Mesenchymal stem cell (in vitro differentiated cells and primary cell): ENCODE measurements at regions not wholly inside any gene's neighbourhood (a gene's known extent, or its start where the extent isn't known, plus 50 kb on each side); places are given as distances from the start of the nearest gene placed in this dataset.

Source experiments
- DNase-seq: peaks from one replicate; pipeline ENCODE4 v3.0.0-alpha.2; 2013
- H2AFZ ChIP-seq: one replicate; pipeline ENCODE4 v1.6.1; 2013; ENCODE audit warnings: low read depth, mild to moderate bottlenecking, control low read depth, inconsistent platforms, low read length, moderate library complexity
- H2AK5ac ChIP-seq: 2 replicates; pipeline ENCODE4 v1.6.1; 2013; ENCODE audit warnings: low read length, moderate library complexity, mild to moderate bottlenecking, inconsistent platforms; ENCODE audit not compliant: severe bottlenecking
- H2BK120ac ChIP-seq: one replicate; pipeline ENCODE4 v1.6.1; 2013; ENCODE audit warnings: low read depth, mild to moderate bottlenecking, inconsistent platforms, low read length, moderate library complexity
- H2BK12ac ChIP-seq, 2 experiments: one replicate each; pipeline ENCODE4 v1.6.1; 2013; ENCODE audit warnings: inconsistent platforms in 2 of 2, low read length in 2 of 2, mild to moderate bottlenecking in 2 of 2, moderate library complexity in 2 of 2, control low read depth in 1 of 2
- H2BK15ac ChIP-seq: one replicate; pipeline ENCODE4 v1.6.1; 2013; ENCODE audit warnings: mild to moderate bottlenecking, low read depth, inconsistent platforms; ENCODE audit not compliant: poor library complexity, severe bottlenecking
- H2BK5ac ChIP-seq: 2 replicates; pipeline ENCODE4 v1.6.1; 2013; ENCODE audit warnings: low read depth, mild to moderate bottlenecking, low read length, control low read depth, inconsistent platforms; ENCODE audit not compliant: poor library complexity, severe bottlenecking
- H3K14ac ChIP-seq, 2 experiments: one replicate each; pipeline ENCODE4 v1.6.1; 2013; ENCODE audit warnings: inconsistent platforms in 2 of 2, low read length in 2 of 2, control low read depth in 1 of 2, mild to moderate bottlenecking in 1 of 2, moderate library complexity in 1 of 2
- H3K18ac ChIP-seq, 2 experiments: one replicate each; pipeline ENCODE4 v1.6.1; 2013; ENCODE audit warnings: inconsistent platforms in 2 of 2, low read length in 2 of 2, control low read depth in 1 of 2, low read depth in 1 of 2, mild to moderate bottlenecking in 1 of 2
- H3K23ac ChIP-seq, 2 experiments: one replicate each; pipeline ENCODE4 v1.6.1; 2013; ENCODE audit warnings: inconsistent platforms in 2 of 2, low read length in 2 of 2, mild to moderate bottlenecking in 2 of 2, moderate library complexity in 2 of 2, control low read depth in 1 of 2
- H3K27ac ChIP-seq: 2 replicates; pipeline ENCODE4 v1.5.1; 2013; ENCODE audit warnings: mild to moderate bottlenecking, moderate library complexity, low read length, control low read depth, inconsistent platforms; ENCODE audit not compliant: poor library complexity, severe bottlenecking
- H3K27me3 ChIP-seq, 2 experiments: 2 replicates each; pipeline versions ENCODE4 v1.6.1 to v1.7.0; 2013; ENCODE audit warnings: low read length in 2 of 2, mild to moderate bottlenecking in 2 of 2, moderate library complexity in 2 of 2, control low read depth in 1 of 2, inconsistent platforms in 1 of 2; ENCODE audit not compliant: control insufficient read depth in 1 of 2, insufficient read depth in 1 of 2
- H3K36me3 ChIP-seq, 2 experiments: 2 replicates each; pipeline versions ENCODE4 v1.6.1 to v1.7.0; 2013; ENCODE audit warnings: low read length in 2 of 2, control low read depth in 1 of 2, inconsistent platforms in 1 of 2, low read depth in 1 of 2, mild to moderate bottlenecking in 1 of 2; ENCODE audit not compliant: insufficient read depth in 2 of 2, control insufficient read depth in 1 of 2
- H3K4ac ChIP-seq, 2 experiments: one replicate each; pipeline ENCODE4 v1.6.1; 2013; ENCODE audit warnings: inconsistent platforms in 2 of 2, low read length in 2 of 2, mild to moderate bottlenecking in 2 of 2, moderate library complexity in 2 of 2, control low read depth in 1 of 2, low read depth in 1 of 2
- H3K4me1 ChIP-seq: 2 replicates; pipeline ENCODE4 v1.6.1; 2013; ENCODE audit warnings: low read depth, low read length, control low read depth; ENCODE audit not compliant: control insufficient read depth, insufficient read depth
- H3K4me2 ChIP-seq: 2 replicates; pipeline ENCODE4 v1.6.1; 2013; ENCODE audit warnings: low read length, mild to moderate bottlenecking, inconsistent platforms; ENCODE audit not compliant: poor library complexity, severe bottlenecking
- H3K4me3 ChIP-seq, 2 experiments: 2 replicates each; pipeline versions ENCODE4 v1.5.1 to v1.7.0; 2013; ENCODE audit warnings: low read length in 2 of 2, mild to moderate bottlenecking in 2 of 2, control low read depth in 1 of 2, low read depth in 1 of 2; ENCODE audit not compliant: insufficient read depth in 1 of 2
- H3K79me1 ChIP-seq: replicated peaks from 2 replicates; pipeline ENCODE4 v1.6.1; 2013; ENCODE audit warnings: mild to moderate bottlenecking, control low read depth, low read length, inconsistent platforms; ENCODE audit not compliant: poor library complexity, severe bottlenecking
- H3K9ac ChIP-seq: 2 replicates; pipeline ENCODE4 v1.7.0; 2013; ENCODE audit warnings: mild to moderate bottlenecking, low read length, moderate library complexity
- H3K9me3 ChIP-seq: 2 replicates; pipeline ENCODE4 v1.7.0; 2013; ENCODE audit warnings: mild to moderate bottlenecking, low read length; ENCODE audit not compliant: control insufficient read depth
- H4K8ac ChIP-seq: one replicate; pipeline ENCODE4 v1.6.1; 2013; ENCODE audit warnings: inconsistent platforms, mild to moderate bottlenecking, low read length, moderate library complexity
- H4K91ac ChIP-seq: one replicate; pipeline ENCODE4 v1.6.1; 2013; ENCODE audit warnings: mild to moderate bottlenecking, low read length, inconsistent platforms
- WGBS: methylation state at CpG from one replicate; pipeline ENCODE4 v1.1.7; 2013; ENCODE audit warnings: mixed read lengths; 5-methylcytosine and 5-hydroxymethylcytosine counted together

DNA sequence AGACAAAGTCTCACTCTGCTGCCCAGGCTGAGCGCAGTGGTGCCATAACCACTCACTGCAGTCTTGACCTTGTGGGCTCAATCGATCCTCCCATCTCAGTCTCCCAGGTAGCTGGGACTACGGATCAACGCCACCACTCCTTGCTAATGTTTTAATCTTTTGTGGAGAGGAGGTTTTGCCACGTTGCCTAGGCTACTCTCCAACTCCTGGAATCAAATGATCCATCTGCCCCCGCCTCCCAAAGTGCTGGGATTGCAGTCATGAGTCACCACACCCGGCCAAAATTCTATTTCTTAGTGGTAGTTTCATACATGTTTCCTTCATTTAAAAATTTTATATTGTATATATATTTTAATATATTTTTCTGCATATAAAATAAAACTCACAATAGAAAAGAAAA, 125.8 kb upstream of the CLNK start:
- no peak overlapping the region for H4K8ac ChIP-seq
- H3K27ac ChIP-seq = no peak overlapping the region
- H3K9me3 ChIP-seq = no peaks in the 10 kb centered on the region
- no peak overlapping the region for H3K23ac ChIP-seq
- H4K91ac ChIP-seq = no peak overlapping the region
- H2BK5ac ChIP-seq = no peak overlapping the region
- no peak overlapping the region for H2BK12ac ChIP-seq
- no peak overlapping the region for H2BK15ac ChIP-seq
- no peak overlapping the region for H3K4ac ChIP-seq
- WGBS = 87% methylated on average over 5 of the region's 7 CpGs
- H3K4me2 ChIP-seq = no peak overlapping the region
- H3K27me3 ChIP-seq = no peaks in the 10 kb centered on the region
- H3K4me1 ChIP-seq = no peaks in the 10 kb centered on the region
- no peak overlapping the region for H3K14ac ChIP-seq
- no peaks in the 10 kb centered on the region for H3K36me3 ChIP-seq
- H3K9ac ChIP-seq = no peak overlapping the region
- H3K79me1 ChIP-seq = no peaks in the 10 kb centered on the region
- H2BK120ac ChIP-seq = no peak overlapping the region
- peak overlapping the region in 1 of 2 experiments; percentile 11 for H3K4me3 ChIP-seq
- H3K18ac ChIP-seq = no peak overlapping the region
- DNase-seq = no peak
- no peak overlapping the region for H2AK5ac ChIP-seq
- H2AFZ ChIP-seq = no peak overlapping the region

DNA sequence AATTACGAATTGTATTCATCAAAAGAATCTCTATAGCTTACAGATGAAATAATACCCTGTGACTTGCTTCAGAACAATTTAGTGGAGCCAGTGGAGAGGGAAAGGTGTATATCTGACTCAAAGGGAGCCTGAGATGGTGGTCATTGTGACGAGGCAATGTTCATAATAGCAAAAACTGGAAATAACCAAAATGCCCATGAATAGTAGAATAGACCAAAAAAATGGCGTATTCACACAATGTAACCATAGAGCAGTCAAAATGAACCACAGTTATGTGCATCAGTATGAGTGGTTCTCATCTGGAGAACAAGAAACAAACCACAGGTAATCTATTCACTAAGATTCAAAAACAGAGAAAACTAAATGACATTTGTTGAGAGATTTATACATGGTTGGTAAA, 125.3 kb upstream of the CLNK start:
- Histone ChIP-seq H3K4me2 (no peak overlapping the region), H3K4me1 (no peaks in the 10 kb centered on the region), H2AFZ (no peak overlapping the region)

DNA sequence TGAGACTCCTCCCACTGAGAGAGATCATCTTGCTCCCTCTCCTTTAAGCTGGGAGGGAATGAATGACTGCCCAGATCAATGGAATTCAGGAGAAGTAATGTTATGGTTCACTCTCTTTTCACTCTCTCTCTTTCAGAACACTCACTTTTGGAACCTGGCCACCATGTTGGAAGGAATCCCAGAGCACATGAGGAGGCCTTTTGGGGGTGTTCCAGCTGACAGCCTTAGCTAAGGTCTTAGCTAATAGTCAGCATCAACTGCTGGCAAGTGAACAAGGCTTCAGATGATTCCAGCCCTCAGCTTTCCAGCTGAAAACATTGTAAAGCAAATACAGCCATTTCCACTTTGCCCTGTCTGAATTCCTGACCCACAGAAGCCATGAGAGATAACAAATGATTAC, 124.0 kb upstream of the CLNK start:
- Histone ChIP-seq H2AFZ (no peak overlapping the region), H3K23ac (no peak overlapping the region), H2BK15ac (no peak overlapping the region), H2BK12ac (no peak overlapping the region), H3K9me3 (no peaks in the 10 kb centered on the region), H4K8ac (no peak overlapping the region), H3K4me1 (no peaks in the 10 kb centered on the region), H3K9ac (no peak overlapping the region), H3K4ac (no peak overlapping the region), H3K27ac (no peak overlapping the region), H2BK120ac (no peak overlapping the region), H3K14ac (no peak overlapping the region), H3K79me1 (no peaks in the 10 kb centered on the region), H2BK5ac (no peak overlapping the region), H3K36me3 (no peaks in the 10 kb centered on the region), H3K4me3 (no peak overlapping the region), H3K4me2 (no peak overlapping the region), H4K91ac (no peak overlapping the region), H2AK5ac (no peak overlapping the region), H3K27me3 (no peaks in the 10 kb centered on the region), H3K18ac (no peak overlapping the region)
- no peak for DNase-seq

More for the DNA sequence above, 125.3 kb upstream of the CLNK start:
- Histone ChIP-seq H2BK15ac (no peak overlapping the region), H3K27ac (no peak overlapping the region), H3K79me1 (no peaks in the 10 kb centered on the region), H3K4me3 (no peak overlapping the region), H2BK12ac (no peak overlapping the region), H2BK5ac (no peak overlapping the region), H4K8ac (no peak overlapping the region), H3K4ac (no peak overlapping the region), H3K23ac (no peak overlapping the region), H3K36me3 (no peaks in the 10 kb centered on the region), H3K9ac (no peak overlapping the region), H3K14ac (no peak overlapping the region), H3K18ac (no peak overlapping the region), H4K91ac (no peak overlapping the region), H3K9me3 (no peaks in the 10 kb centered on the region), H2BK120ac (no peak overlapping the region), H2AK5ac (no peak overlapping the region), H3K27me3 (no peaks in the 10 kb centered on the region)
- 90% methylated on average over 2 of the region's 3 CpGs for WGBS
- DNase-seq = no peak

GRCh38 chr4:10806953-10807645, 122.5 kb upstream of the CLNK start:
- Histone ChIP-seq H3K18ac (no peak overlapping the region), H3K27me3 (no peaks in the 10 kb centered on the region), H3K14ac (no peak overlapping the region), H2AK5ac (no peak overlapping the region), H4K8ac (no peak overlapping the region), H3K79me1 (no peaks in the 10 kb centered on the region), H3K4me1 (no peaks in the 10 kb centered on the region), H3K4ac (no peak overlapping the region), H3K4me3 (no peak overlapping the region), H3K23ac (no peak overlapping the region), H2AFZ (no peak overlapping the region), H2BK5ac (no peak overlapping the region), H3K9ac (no peak overlapping the region), H2BK12ac (no peak overlapping the region), H3K9me3 (no peaks in the 10 kb centered on the region), H3K36me3 (no peaks in the 10 kb centered on the region), H3K27ac (no peak overlapping the region), H2BK15ac (no peak overlapping the region), H3K4me2 (no peak overlapping the region), H4K91ac (no peak overlapping the region), H2BK120ac (no peak overlapping the region)
- DNase-seq = no peak
- 67% methylated on average over 4 of the region's 4 CpGs for WGBS
